A549 (cell line): ENCODE measurements at regions not wholly inside any gene's neighbourhood (a gene's known extent, or its start where the extent isn't known, plus 50 kb on each side); places are given as distances from the start of the nearest gene placed in this dataset.

ENCODE experiments used
- ATAC-seq, 2 experiments: fragments of 200-7000 bp in 1 of 2; fragments of >200 bp in 1 of 2; cut with Nextera tagmentation in 1 of 2; cut with Tn5 transposase in 1 of 2; 3 replicates each; pipeline versions ENCODE4 v1.8.0 to v1.9.1; 2018 to 2020; ENCODE audit warnings: mild to moderate bottlenecking in 1 of 2, moderate library complexity in 1 of 2
- CTCF ChIA-PET: fragments of 300-600 bp; sonication (Branson Sonifier 250); formaldehyde crosslinking; extraction: SDS; loops from one replicate; lab custom pipeline; 2021; ENCODE audit warnings: antibody characterized with exemption, inconsistent platforms; lab: Yijun Ruan, JAX
- POLR2A ChIA-PET: fragments of 350-600 bp; formaldehyde crosslinking; extraction: SDS; loops from one replicate; lab custom pipeline; 2021; ENCODE audit warnings: antibody characterized with exemption, inconsistent platforms; lab: Yijun Ruan, JAX
- DNase-seq, 2 experiments: peaks; one replicate each; pipeline versions ENCODE4 v3.0.0 to v3.0.0-alpha.2; 2011 to 2016; ENCODE audit warnings: low read depth in 1 of 2, low spot score in 1 of 2
- FAIRE-seq: peaks from 2 replicates; lab custom pipeline; 2011; peaks lifted over from hg19 to GRCh38; lab: Jason Lieb, UNC
- H3K27ac ChIP-seq, 2 experiments: fragments of >200 bp; sonication (Bioruptor Twin); formaldehyde crosslinking; 3 replicates each; pipeline ENCODE4 v1.5.1; 2016 to 2017
- H3K4me1 ChIP-seq: fragments of >200 bp; sonication (Bioruptor Twin); formaldehyde crosslinking; 3 replicates; pipeline ENCODE4 v1.6.1; 2016
- H3K4me2 ChIP-seq: fragments of >200 bp; sonication (Bioruptor Twin); formaldehyde crosslinking; 3 replicates; pipeline ENCODE4 v1.6.1; 2016
- H3K4me3 ChIP-seq: fragments of >200 bp; sonication (Bioruptor Twin); formaldehyde crosslinking; 3 replicates; pipeline ENCODE4 v1.5.1; 2016
- H3K9me3 ChIP-seq: fragments of >200 bp; sonication (Bioruptor Twin); formaldehyde crosslinking; 3 replicates; pipeline ENCODE4 v1.6.1; 2016
- BCL3 ChIP-seq: fragments of >200 bp; sonication (Bioruptor Twin); formaldehyde crosslinking; IDR thresholded peaks from 3 replicates; pipeline ENCODE4 v1.6.1; 2016
- CBX2 ChIP-seq: fragments of 200-600 bp; sonication (generic); IDR thresholded peaks from 2 replicates; pipeline ENCODE4 v1.6.1; 2016; ENCODE audit warnings: low read depth, mild to moderate bottlenecking, borderline replicate concordance
- CEBPB ChIP-seq, 2 experiments: fragments of >200 bp in 1 of 2; sonication (Bioruptor Twin) in 1 of 2; formaldehyde crosslinking in 1 of 2; IDR thresholded peaks; 2 replicates each; pipeline ENCODE4 v1.6.1; 2012 to 2016
- CHD4 ChIP-seq: fragments of 200-600 bp; sonication (generic); IDR thresholded peaks from 2 replicates; pipeline ENCODE4 v1.6.1; 2016; ENCODE audit warnings: antibody characterized with exemption, mild to moderate bottlenecking, borderline replicate concordance
- EHF ChIP-seq: fragments of 250-450 bp; sonication (Bioruptor Pico); IDR thresholded peaks from 2 replicates; pipeline ENCODE4 v1.5.0; 2020; ENCODE audit warnings: mild to moderate bottlenecking
- EHMT2 ChIP-seq: fragments of 200-600 bp; sonication (generic); IDR thresholded peaks from 2 replicates; pipeline ENCODE4 v1.6.1; 2016; ENCODE audit warnings: antibody characterized with exemption, low read depth, mild to moderate bottlenecking, moderate library complexity
- EP300 ChIP-seq, 2 experiments: fragments of >200 bp; sonication (Bioruptor Twin); formaldehyde crosslinking; IDR thresholded peaks; 2 replicates in 1 of 2; 3 replicates in 1 of 2; pipeline ENCODE4 v1.6.1; 2016 to 2017
- FOSB ChIP-seq: fragments of 250-450 bp; sonication (Bioruptor Pico); IDR thresholded peaks from 2 replicates; pipeline ENCODE4 v1.5.0; 2020; ENCODE audit warnings: mild to moderate bottlenecking, moderate library complexity
- FOSL2 ChIP-seq, 2 experiments: fragments of 450-650 bp in 1 of 2; fragments of >200 bp in 1 of 2; sonication (Bioruptor Twin) in 1 of 2; formaldehyde crosslinking; IDR thresholded peaks; 2 replicates each; pipeline versions ENCODE4 v1.5.0 to v1.6.1; 2016 to 2020; ENCODE audit warnings: mild to moderate bottlenecking in 1 of 2, moderate library complexity in 1 of 2
- FOXS1 ChIP-seq: fragments of 250-450 bp; sonication (Bioruptor Pico); IDR thresholded peaks from 2 replicates; pipeline ENCODE4 v1.5.0; 2020; ENCODE audit warnings: mild to moderate bottlenecking, moderate library complexity
- GATA3 ChIP-seq: IDR thresholded peaks from 2 replicates; pipeline ENCODE4 v1.6.1; 2012; ENCODE audit warnings: borderline replicate concordance
- HES2 ChIP-seq: fragments of >200 bp; sonication (Bioruptor Twin); formaldehyde crosslinking; IDR thresholded peaks from 2 replicates; pipeline ENCODE4 v1.6.1; 2016
- JUN ChIP-seq, 2 experiments: fragments of >200 bp; sonication (Bioruptor Twin); formaldehyde crosslinking; IDR thresholded peaks; 2 replicates in 1 of 2; 3 replicates in 1 of 2; pipeline ENCODE4 v1.6.1; 2016 to 2017
- MAFK ChIP-seq: fragments of 450-650 bp; IDR thresholded peaks from 2 replicates; pipeline ENCODE4 v1.6.1; 2014; ENCODE audit not compliant: partially characterized antibody
- MAX ChIP-seq: IDR thresholded peaks from 2 replicates; pipeline ENCODE4 v1.6.1; 2012
- MAZ ChIP-seq: fragments of 150-350 bp; IDR thresholded peaks from 2 replicates; pipeline ENCODE4 v1.6.1; 2014; ENCODE audit warnings: antibody characterized with exemption, low read depth, low read length, borderline replicate concordance
- PBX3 ChIP-seq: IDR thresholded peaks from 2 replicates; pipeline ENCODE4 v1.6.1; 2012
- PHF8 ChIP-seq: fragments of 200-600 bp; sonication (generic); IDR thresholded peaks from 2 replicates; pipeline ENCODE4 v1.6.1; 2016; ENCODE audit warnings: low read depth, mild to moderate bottlenecking, antibody characterized with exemption, moderate library complexity, borderline replicate concordance
- POLR2AphosphoS2 ChIP-seq: conservative IDR thresholded peaks from 2 replicates; pipeline ENCODE4 v1.6.1; 2012; ENCODE audit warnings: low read length, improper control_type of control experiment, inconsistent platforms
- RAD21 ChIP-seq, 2 experiments: fragments of >200 bp in 1 of 2; sonication (Bioruptor Twin) in 1 of 2; formaldehyde crosslinking in 1 of 2; IDR thresholded peaks in 1 of 2; conservative IDR thresholded peaks in 1 of 2; 2 replicates in 1 of 2; 3 replicates in 1 of 2; pipeline ENCODE4 v1.6.1; 2012 to 2018; ENCODE audit warnings: inconsistent platforms in 1 of 2
- RCOR1 ChIP-seq: fragments of 150-350 bp; IDR thresholded peaks from 2 replicates; pipeline ENCODE4 v1.6.1; 2014; ENCODE audit warnings: antibody characterized with exemption, low read length, low read depth
- RFX5 ChIP-seq: fragments of 450-650 bp; IDR thresholded peaks from 2 replicates; pipeline ENCODE4 v1.7.1; 2014; ENCODE audit warnings: antibody characterized with exemption, mild to moderate bottlenecking, moderate library complexity
- SMC3 ChIP-seq: fragments of >200 bp; sonication (Bioruptor Twin); formaldehyde crosslinking; IDR thresholded peaks from 3 replicates; pipeline ENCODE4 v1.6.1; 2018; ENCODE audit warnings: inconsistent platforms
- TFCP2L1 ChIP-seq: fragments of 250-450 bp; sonication (Bioruptor Pico); IDR thresholded peaks from 2 replicates; pipeline ENCODE4 v1.5.0; 2021; ENCODE audit warnings: mild to moderate bottlenecking
- TP53 ChIP-seq: fragments of 250-450 bp; sonication (Bioruptor Pico); IDR thresholded peaks from 2 replicates; pipeline ENCODE4 v1.5.0; 2021; ENCODE audit warnings: mild to moderate bottlenecking, moderate library complexity
- USF2 ChIP-seq: fragments of 450-650 bp; IDR thresholded peaks from 2 replicates; pipeline ENCODE4 v1.6.1; 2014; ENCODE audit warnings: antibody characterized with exemption
- ZNF302 ChIP-seq: fragments of 250-450 bp; sonication (Bioruptor Pico); IDR thresholded peaks from 2 replicates; pipeline ENCODE4 v1.9.0; 2021; ENCODE audit warnings: inconsistent platforms, mild to moderate bottlenecking, moderate library complexity
- WGBS: methylation state at CpG from one replicate; pipeline ENCODE4 v1.1.6; 2017; ENCODE audit errors: missing lambda C conversion rate; 5-methylcytosine and 5-hydroxymethylcytosine counted together
- TF ChIP-seq, protein P1 (sequence below): IDR thresholded peaks from 2 replicates; pipeline ENCODE4 v1.6.1; 2012; ENCODE audit warnings: low read depth, borderline replicate concordance

DNA sequence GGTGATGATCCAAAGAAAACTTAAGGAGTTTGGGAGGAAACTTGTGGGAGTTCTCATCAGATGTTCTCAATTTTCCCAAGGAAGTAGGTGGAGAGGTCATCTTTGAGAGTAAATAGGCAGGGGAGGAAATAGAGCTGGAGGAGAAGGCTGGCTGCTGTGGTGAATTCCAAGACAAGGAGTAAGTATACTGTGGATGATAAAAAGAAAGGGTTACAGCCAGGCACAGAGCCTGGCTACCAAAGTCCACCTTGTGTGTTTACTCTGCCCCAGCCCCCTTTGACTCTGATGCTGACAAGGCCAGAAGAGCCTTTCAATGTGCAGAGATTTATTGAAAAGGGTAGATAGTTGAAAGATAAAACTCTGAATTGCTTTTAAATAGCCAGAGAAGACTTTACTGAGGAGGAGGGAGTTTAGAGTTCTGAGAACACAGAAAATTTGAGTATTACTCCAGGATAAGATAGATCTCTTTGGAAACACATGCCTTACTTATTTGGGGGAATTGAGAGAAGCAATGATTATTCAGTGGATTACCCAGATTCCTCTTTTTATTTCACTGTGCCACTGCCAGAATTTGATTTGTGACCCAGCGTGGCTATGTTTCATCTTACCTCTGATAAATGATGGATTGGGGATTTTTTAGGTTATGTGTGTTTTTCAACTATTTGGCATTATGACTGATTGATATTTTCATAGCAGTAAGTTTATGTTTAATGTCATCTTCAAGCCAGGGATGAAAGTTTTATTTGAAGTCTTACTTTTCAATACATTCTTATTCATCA, 182.6 kb upstream of the JAG1 start (continued):
- TF ChIP-seq CBX2: no peak
- peak; percentile 38; the same call in 1 of the 3 replicates for TF ChIP-seq BCL3
- peak; percentile 42; the same call in 1 of the 2 replicates for TF ChIP-seq MAX
- TF ChIP-seq SMC3: peak; percentile 50; the same call in 2 of the 3 replicates
- TF ChIP-seq POLR2AphosphoS2: no peak
- TF ChIP-seq MAFK: no peak
- TF ChIP-seq EHMT2: no peak
- peak; percentile 32 to 71; a peak in 3 of 5 replicates for TF ChIP-seq EP300 (IDR thresholded peaks at IDR 0.05)
- TF ChIP-seq PHF8: no peak

- FAIRE-seq (no peak), DNase-seq (peak; percentile 74 to 97), ATAC-seq (peak; percentile 82 to 84)
- POLR2A ChIA-PET: interaction anchor here (0.7 to 1.9 kb wide), 3 partner anchors 9 to 350 kb away, joined by 3 to 22 read pairs (median 3); partner anchors contain the start of gene JAG1
- Histone ChIP-seq H3K9me3 (no peaks in the 10 kb centered on the region), H3K4me2 (peak overlapping the region; percentile 50), H3K4me1 (peaks cover 72% of the 10 kb centered on the region), H3K27ac (peak overlapping the region; percentile 82 to 89), H3K4me3 (no peak overlapping the region)
- 31% methylated on average over 6 of the region's 6 CpGs for WGBS
- CTCF ChIA-PET: interaction anchor here (1.0 to 1.6 kb wide), 6 partner anchors 12 to 347 kb away, joined by 3 to 10 read pairs (median 4); no protein-coding TSS in a partner anchor
- TF ChIP-seq HES2: no peak
- TF ChIP-seq GATA3: peak; percentile 91
- no peak for TF ChIP-seq USF2
- no peak for TF ChIP-seq EHF (CRISPR knock-in tag)
- TF ChIP-seq, protein P1, sequence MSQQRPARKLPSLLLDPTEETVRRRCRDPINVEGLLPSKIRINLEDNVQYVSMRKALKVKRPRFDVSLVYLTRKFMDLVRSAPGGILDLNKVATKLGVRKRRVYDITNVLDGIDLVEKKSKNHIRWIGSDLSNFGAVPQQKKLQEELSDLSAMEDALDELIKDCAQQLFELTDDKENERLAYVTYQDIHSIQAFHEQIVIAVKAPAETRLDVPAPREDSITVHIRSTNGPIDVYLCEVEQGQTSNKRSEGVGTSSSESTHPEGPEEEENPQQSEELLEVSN: no peak
- TF ChIP-seq MAZ: no peak
- TF ChIP-seq MAX: peak; percentile 68
- TF ChIP-seq ZNF302 (CRISPR knock-in tag): no peak
- no peak for TF ChIP-seq TP53 (CRISPR knock-in tag)
- TF ChIP-seq MAFK: peak; percentile 100
- TF ChIP-seq CHD4: peak; percentile 63; the same call in 1 of the 2 replicates
- peak; percentile 65 to 90; a peak in 4 of 5 replicates for TF ChIP-seq JUN (IDR thresholded peaks at IDR 0.05)
- peak; percentile 62; the same call in 2 of the 3 replicates for TF ChIP-seq SMC3
- no peak for TF ChIP-seq FOXS1 (CRISPR knock-in tag)
- no peak for TF ChIP-seq RFX5
- no peak for TF ChIP-seq PBX3
- no peak; the same call in 1 of the 2 replicates for TF ChIP-seq FOSL2 (IDR thresholded peaks at IDR 0.05)
- TF ChIP-seq FOSL2 (CRISPR knock-in tag; IDR thresholded peaks at IDR 0.05): peak; percentile 87
- TF ChIP-seq RCOR1: no peak
- peak; percentile 58 to 85; a peak in 3 of 4 replicates for TF ChIP-seq CEBPB (IDR thresholded peaks at IDR 0.05)
- TF ChIP-seq TFCP2L1 (CRISPR knock-in tag): no peak
- no peak for TF ChIP-seq PHF8
- TF ChIP-seq RAD21 (conservative IDR thresholded peaks at IDR 0.05 in 1 of 2, IDR thresholded peaks at IDR 0.05 in 1 of 2): peak; percentile 24 to 55; a peak in 4 of 5 replicates
- no peak for TF ChIP-seq FOSB (CRISPR knock-in tag)
- TF ChIP-seq POLR2AphosphoS2: no peak
These were observed 183.7 kb upstream of the JAG1 start for GRCh38 chr20:10857352-10858070.
